HCT116 (cell line): ENCODE measurements at regions not wholly inside any gene's neighbourhood (a gene's known extent, or its start where the extent isn't known, plus 50 kb on each side); places are given as distances from the start of the nearest gene placed in this dataset.

Experiments used
- ATAC-seq: fragments of 200-7000 bp; cut with Tn5 transposase; 2 replicates; pipeline ENCODE4 v1.9.1; 2020; ENCODE audit warnings: mild to moderate bottlenecking, moderate library complexity
- BruUV-seq: library from RNA; stranded (reverse); fragments of 400-500 nt; replicated peaks from 2 replicates; lab custom pipeline; 2021; lab: Mats Ljungman, UMichigan
- CTCF ChIA-PET: fragments of 300-600 bp; sonication (Branson Sonifier 250); formaldehyde crosslinking; loops from one replicate; lab custom pipeline; 2021; ENCODE audit warnings: antibody characterized with exemption; lab: Charles Lee
- POLR2A ChIA-PET: fragments of 300-600, 350-600 bp; sonication (Branson Sonifier 250); formaldehyde crosslinking; loops from one replicate; lab custom pipeline; 2021; ENCODE audit warnings: antibody characterized with exemption; lab: Charles Lee
- RAD21 ChIA-PET, 2 experiments: fragments of 300-600 bp; sonication (Branson Sonifier 250); formaldehyde crosslinking; loops; one replicate each; lab custom pipeline; 2023; ENCODE audit warnings: low total read pairs in 2 of 2; ENCODE audit not compliant: uncharacterized antibody in 2 of 2, unreplicated experiment in 2 of 2, low non-redundant PET in 1 of 2; lab: Charles Lee
- DNase-seq: peaks from one replicate; pipeline ENCODE4 v3.0.0-alpha.2; 2010; ENCODE audit warnings: low read depth, low spot score
- H2AFZ ChIP-seq: fragments of 200-600 bp; shearing (Covaris generic), sonication (generic); 2 replicates; pipeline ENCODE4 v1.6.1; 2017; ENCODE audit warnings: low read depth, mixed run types, mixed read lengths, antibody characterized with exemption, low read length; ENCODE audit not compliant: poor library complexity, severe bottlenecking
- H3K27ac ChIP-seq: 2 replicates; pipeline ENCODE4 v1.5.1; 2012; ENCODE audit warnings: low read depth, low read length
- H3K27me3 ChIP-seq: fragments of 200-600 bp; sonication (generic); 2 replicates; pipeline ENCODE4 v1.6.1; 2016; ENCODE audit warnings: mixed run types, low read length, mixed read lengths; ENCODE audit not compliant: insufficient read depth
- H3K36me3 ChIP-seq, 2 experiments: fragments of 200-500 bp in 1 of 2; fragments of 200-600 bp in 1 of 2; sonication (Bioruptor generic) in 1 of 2; sonication (generic) in 1 of 2; 2 replicates each; pipeline versions ENCODE4 v1.5.1 to v1.6.1; 2014 to 2016; ENCODE audit warnings: low read length in 2 of 2, inconsistent platforms in 1 of 2, mixed read lengths in 1 of 2, mixed run types in 1 of 2; ENCODE audit not compliant: insufficient read depth in 2 of 2, control insufficient read depth in 1 of 2
- H3K4me1 ChIP-seq, 2 experiments: fragments of 200-600 bp in 1 of 2; sonication (generic) in 1 of 2; 2 replicates each; pipeline versions ENCODE4 v1.5.1 to v1.6.1; 2012 to 2017; ENCODE audit warnings: low read length in 2 of 2, inconsistent platforms in 1 of 2, mild to moderate bottlenecking in 1 of 2, mixed read lengths in 1 of 2, mixed run types in 1 of 2, moderate library complexity in 1 of 2; ENCODE audit not compliant: insufficient read depth in 2 of 2, control insufficient read depth in 1 of 2
- H3K4me2 ChIP-seq: fragments of 200-600 bp; sonication (generic); 2 replicates; pipeline ENCODE4 v1.6.1; 2017; ENCODE audit warnings: mixed run types, low read length, mixed read lengths
- H3K4me3 ChIP-seq, 2 experiments: fragments of 200-600 bp in 1 of 2; sonication (generic) in 1 of 2; replicated peaks in 1 of 2; 2 replicates each; pipeline ENCODE4 v1.5.1; 2011 to 2016; ENCODE audit warnings: low read length in 2 of 2, control low read depth in 1 of 2, low read depth in 1 of 2, mild to moderate bottlenecking in 1 of 2, mixed read lengths in 1 of 2, mixed run types in 1 of 2
- H3K79me2 ChIP-seq: fragments of 200-600 bp; sonication (generic); 2 replicates; pipeline ENCODE4 v1.6.1; 2017; ENCODE audit warnings: mild to moderate bottlenecking, mixed run types, low read length, moderate library complexity, mixed read lengths; ENCODE audit not compliant: insufficient read depth
- H3K9ac ChIP-seq: fragments of 200-600 bp; sonication (generic); 2 replicates; pipeline ENCODE4 v1.6.1; 2016; ENCODE audit warnings: low read length, mixed read lengths
- H3K9me2 ChIP-seq: fragments of 200-600 bp; sonication (generic), shearing (Covaris generic); 2 replicates; pipeline ENCODE4 v1.6.1; 2017; ENCODE audit warnings: mixed run types, mild to moderate bottlenecking, moderate library complexity; ENCODE audit not compliant: insufficient read depth
- H3K9me3 ChIP-seq, 2 experiments: fragments of 200-500 bp in 1 of 2; fragments of 200-600 bp in 1 of 2; sonication (Bioruptor generic) in 1 of 2; sonication (generic) in 1 of 2; 2 replicates each; pipeline ENCODE4 v1.6.1; 2014 to 2017; ENCODE audit warnings: low read length in 2 of 2, mixed read lengths in 2 of 2, inconsistent platforms in 1 of 2, low read depth in 1 of 2, mild to moderate bottlenecking in 1 of 2, mixed run types in 1 of 2, moderate library complexity in 1 of 2; ENCODE audit not compliant: control insufficient read depth in 1 of 2, insufficient read depth in 1 of 2
- H4K20me1 ChIP-seq: fragments of 200-600 bp; sonication (generic), shearing (Covaris generic); 2 replicates; pipeline ENCODE4 v1.6.1; 2017; ENCODE audit warnings: mixed run types, mild to moderate bottlenecking, moderate library complexity; ENCODE audit not compliant: insufficient read depth
- ATF3 ChIP-seq: IDR thresholded peaks from 2 replicates; pipeline ENCODE4 v1.6.1; 2012
- CBX3 ChIP-seq: IDR thresholded peaks from 2 replicates; pipeline ENCODE4 v1.6.1; 2012; ENCODE audit warnings: low read depth
- CEBPB ChIP-seq: IDR thresholded peaks from 2 replicates; pipeline ENCODE4 v1.6.1; 2012; ENCODE audit warnings: low read depth
- EGR1 ChIP-seq: IDR thresholded peaks from 2 replicates; pipeline ENCODE4 v1.6.1; 2012; ENCODE audit warnings: low read depth
- ELF1 ChIP-seq: IDR thresholded peaks from 2 replicates; pipeline ENCODE4 v1.6.1; 2012; ENCODE audit warnings: low read depth, borderline replicate concordance
- EZH2 ChIP-seq: fragments of 200-600 bp; sonication (generic); IDR thresholded peaks from 2 replicates; pipeline ENCODE4 v1.6.1; 2017; ENCODE audit warnings: antibody characterized with exemption, mixed run types
- EZH2phosphoT487 ChIP-seq: fragments of 200-600 bp; IDR thresholded peaks from 2 replicates; pipeline ENCODE4 v1.6.1; 2018; ENCODE audit warnings: antibody characterized with exemption, borderline replicate concordance
- FOSL1 ChIP-seq: IDR thresholded peaks from 2 replicates; pipeline ENCODE4 v1.6.1; 2012; ENCODE audit warnings: low read depth
- JUND ChIP-seq: IDR thresholded peaks from 2 replicates; pipeline ENCODE4 v1.6.1; 2012
- MAX ChIP-seq: IDR thresholded peaks from 2 replicates; pipeline ENCODE4 v1.6.1; 2012
- POLR2A ChIP-seq: IDR thresholded peaks from 2 replicates; pipeline ENCODE4 v1.7.0; 2011; ENCODE audit warnings: borderline replicate concordance; ENCODE audit not compliant: insufficient read depth, insufficient read length; ENCODE audit errors: extremely low read depth
- RAD21 ChIP-seq: IDR thresholded peaks from 2 replicates; pipeline ENCODE4 v1.6.1; 2012; ENCODE audit warnings: low read depth, mild to moderate bottlenecking
- REST ChIP-seq: IDR thresholded peaks from 2 replicates; pipeline ENCODE4 v1.6.1; 2012; ENCODE audit warnings: low read depth
- SIN3A ChIP-seq: IDR thresholded peaks from 2 replicates; pipeline ENCODE4 v1.6.1; 2012; ENCODE audit warnings: low read depth
- SP1 ChIP-seq: IDR thresholded peaks from 2 replicates; pipeline ENCODE4 v1.6.1; 2012; ENCODE audit warnings: low read depth
- SRF ChIP-seq: IDR thresholded peaks from 2 replicates; pipeline ENCODE4 v1.6.1; 2012; ENCODE audit warnings: low read depth
- TCF7L2 ChIP-seq: IDR thresholded peaks from 2 replicates; pipeline ENCODE4 v1.7.0; 2011; ENCODE audit warnings: borderline replicate concordance, inconsistent platforms; ENCODE audit not compliant: insufficient read depth, insufficient read length; ENCODE audit errors: extremely low read depth
- ZBTB33 ChIP-seq: IDR thresholded peaks from 2 replicates; pipeline ENCODE4 v1.6.1; 2011; ENCODE audit warnings: mild to moderate bottlenecking, low read length, moderate library complexity; ENCODE audit not compliant: insufficient replicate concordance; ENCODE audit errors: extremely low read depth
- intact Hi-C: fragments of 100-400 bp; cut with micrococcal nuclease; formaldehyde crosslinking; loops from 2 replicates; pipeline ENCODE4 v1.10.0; 2022

- intact Hi-C loops, result no loop called here
- Histone ChIP-seq H3K79me2 (no peaks in the 10 kb centered on the region), H4K20me1 (no peaks in the 10 kb centered on the region), H2AFZ (no peak overlapping the region), H3K9me2 (no peaks in the 10 kb centered on the region), H3K4me1 (no peaks in the 10 kb centered on the region), H3K4me2 (no peak overlapping the region), H3K9me3 (no peaks in the 10 kb centered on the region), H3K27ac (no peak overlapping the region), H3K9ac (no peak overlapping the region), H3K27me3 (no peaks in the 10 kb centered on the region), H3K4me3 (no peak overlapping the region), H3K36me3 (no peaks in the 10 kb centered on the region)
- DNase-seq (no peak), ATAC-seq (no peak)
- POLR2A ChIA-PET, result no interaction called here
- RAD21 ChIA-PET, result no interaction called here
- BruUV-seq, result no TSS peak
- TF ChIP-seq REST (no peak), RAD21 (no peak), JUND (no peak), ZBTB33 (no peak), EGR1 (no peak), SP1 (no peak), EZH2phosphoT487 (no peak), CBX3 (no peak), FOSL1 (no peak), ELF1 (no peak), ATF3 (no peak), SRF (no peak), EZH2 (no peak), CEBPB (no peak), TCF7L2 (no peak), SIN3A (no peak), POLR2A (no peak), MAX (no peak)
- CTCF ChIA-PET, result no interaction called here
Observed at GRCh38 chr13:82196087-82196486, 1686.2 kb downstream of the SLITRK1 start.
